WTC11 (cell line): ENCODE measurements at regions not wholly inside any gene's neighbourhood (a gene's known extent, or its start where the extent isn't known, plus 50 kb on each side); places are given as distances from the start of the nearest gene placed in this dataset.

Source experiments
- ATF3 ChIP-seq: sonication (generic); formaldehyde crosslinking; conservative IDR thresholded peaks from 2 replicates; pipeline ENCODE4 v1.8.1; 2022; ENCODE audit warnings: mild to moderate bottlenecking, missing genetic modification reagents
- CTCF ChIP-seq: fragments of 200-600 bp; IDR thresholded peaks from 2 replicates; pipeline ENCODE4 v1.8.0; 2022; ENCODE audit warnings: antibody characterized with exemption

- TF ChIP-seq CTCF (peak; percentile 56), ATF3 (CRISPR knock-in tag) (no peak)
Observed at GRCh38 chr18:60549338-60549960, 176.9 kb upstream of the MC4R start.
